Endodermal cell (in vitro differentiated cells): ENCODE measurements at regions not wholly inside any gene's neighbourhood (a gene's known extent, or its start where the extent isn't known, plus 50 kb on each side); places are given as distances from the start of the nearest gene placed in this dataset.

Experiments
- DNase-seq: peaks from one replicate; pipeline ENCODE4 v3.0.0-alpha.2; 2017
- H3K27ac ChIP-seq: 2 replicates; pipeline ENCODE4 v1.5.1; 2013; ENCODE audit warnings: mild to moderate bottlenecking, low read depth, low read length, moderate library complexity
- H3K27me3 ChIP-seq: 2 replicates; pipeline ENCODE4 v1.6.1; 2013; ENCODE audit warnings: mild to moderate bottlenecking, low read length, moderate library complexity; ENCODE audit not compliant: insufficient read depth, control insufficient read depth, poor library complexity, severe bottlenecking
- H3K36me3 ChIP-seq: 2 replicates; pipeline ENCODE4 v1.7.0; 2013; ENCODE audit warnings: mild to moderate bottlenecking, low read length, moderate library complexity; ENCODE audit not compliant: control insufficient read depth, insufficient read depth
- H3K4me1 ChIP-seq: one replicate; pipeline ENCODE4 v1.7.0; 2013; ENCODE audit warnings: low read length; ENCODE audit not compliant: control insufficient read depth, insufficient read depth
- H3K4me3 ChIP-seq: 2 replicates; pipeline ENCODE4 v1.5.1; 2013; ENCODE audit warnings: mild to moderate bottlenecking, low read length, moderate library complexity
- H3K9ac ChIP-seq: 2 replicates; pipeline ENCODE4 v1.6.1; 2013; ENCODE audit warnings: mild to moderate bottlenecking, low read length, moderate library complexity; ENCODE audit not compliant: poor library complexity, severe bottlenecking; ENCODE audit errors: extremely low read depth
- H3K9me3 ChIP-seq: 2 replicates; pipeline ENCODE4 v1.6.1; 2013; ENCODE audit warnings: mild to moderate bottlenecking, low read length, moderate library complexity; ENCODE audit not compliant: control insufficient read depth
- H3K27ac Mint-ChIP-seq: 2 replicates; pipeline ENCODE4 v1.8.0; 2020; ENCODE audit warnings: mixed read lengths
- H3K27me3 Mint-ChIP-seq: 2 replicates; pipeline ENCODE4 v1.8.0; 2021; ENCODE audit warnings: mild to moderate bottlenecking, mixed read lengths; ENCODE audit not compliant: insufficient read depth
- H3K36me3 Mint-ChIP-seq: 2 replicates; pipeline ENCODE4 v1.8.0; 2020; ENCODE audit warnings: low read depth, mixed read lengths
- H3K4me1 Mint-ChIP-seq: 2 replicates; pipeline ENCODE4 v1.8.0; 2020; ENCODE audit warnings: mixed read lengths
- H3K4me3 Mint-ChIP-seq: 2 replicates; pipeline ENCODE4 v1.8.0; 2020; ENCODE audit warnings: mild to moderate bottlenecking, moderate library complexity, mixed read lengths
- H3K9me3 Mint-ChIP-seq: 2 replicates; pipeline ENCODE4 v1.8.0; 2020; ENCODE audit warnings: mild to moderate bottlenecking, mixed read lengths
- CTCF ChIP-seq: fragments of 200-600 bp; sonication (generic); conservative IDR thresholded peaks from 2 replicates; pipeline ENCODE4 v1.5.0; 2021; ENCODE audit warnings: antibody characterized with exemption, mild to moderate bottlenecking
- WGBS, 2 experiments: methylation state at CpG; one replicate each; pipeline versions ENCODE4 v1.1.5 to v1.1.7; 2013; ENCODE audit warnings: missing lambda C conversion rate in 2 of 2, mixed read lengths in 1 of 2; ENCODE audit not compliant: insufficient coverage in 1 of 2, insufficient read length in 1 of 2; 5-methylcytosine and 5-hydroxymethylcytosine counted together

- H3K4me1 Mint-ChIP-seq, result no peaks in the 10 kb centered on the region
- H3K9me3 Mint-ChIP-seq, result no peaks in the 10 kb centered on the region
- Histone ChIP-seq H3K9me3 (no peaks in the 10 kb centered on the region), H3K4me1 (no peaks in the 10 kb centered on the region), H3K4me3 (no peak overlapping the region), H3K27ac (no peak overlapping the region), H3K36me3 (no peaks in the 10 kb centered on the region), H3K27me3 (no peaks in the 10 kb centered on the region), H3K9ac (no peak overlapping the region)
- no peak for DNase-seq
- no peak overlapping the region for H3K4me3 Mint-ChIP-seq
- peaks cover 9% of the 10 kb centered on the region for H3K27me3 Mint-ChIP-seq
- H3K27ac Mint-ChIP-seq, result no peak overlapping the region
- 92 to 95% methylated on average over 17 of the region's 17 CpGs for WGBS, 2 experiments
- H3K36me3 Mint-ChIP-seq, result no peaks in the 10 kb centered on the region
- TF ChIP-seq CTCF, result no peak
Observed at GRCh38 chr19:31502536-31503170, 153.4 kb upstream of the TSHZ3 start.

GRCh38 chr19:31503211-31503610 is 154.0 kb upstream of the TSHZ3 start:
- H3K4me1 ChIP-seq, result no peaks in the 10 kb centered on the region
- no peak overlapping the region for H3K27ac Mint-ChIP-seq
- H3K4me3 Mint-ChIP-seq, result no peak overlapping the region
- 93 to 94% methylated on average over 9 of the region's 9 CpGs for WGBS, 2 experiments
- H3K9me3 ChIP-seq, result no peaks in the 10 kb centered on the region
- DNase-seq, result no peak
- H3K9me3 Mint-ChIP-seq, result no peaks in the 10 kb centered on the region
- H3K9ac ChIP-seq, result no peak overlapping the region
- H3K27me3 ChIP-seq, result no peaks in the 10 kb centered on the region
- no peaks in the 10 kb centered on the region for H3K36me3 ChIP-seq
- H3K27ac ChIP-seq, result no peak overlapping the region
- H3K27me3 Mint-ChIP-seq, result peaks cover 9% of the 10 kb centered on the region
- no peak overlapping the region for H3K4me3 ChIP-seq
- H3K4me1 Mint-ChIP-seq, result no peaks in the 10 kb centered on the region
- H3K36me3 Mint-ChIP-seq, result no peaks in the 10 kb centered on the region
- TF ChIP-seq CTCF, result no peak

GRCh38 chr19:31504221-31504620 is 155.0 kb upstream of the TSHZ3 start:
- Histone ChIP-seq H3K9ac (no peak overlapping the region), H3K36me3 (no peaks in the 10 kb centered on the region), H3K4me3 (no peak overlapping the region), H3K27ac (no peak overlapping the region), H3K27me3 (no peaks in the 10 kb centered on the region), H3K4me1 (no peaks in the 10 kb centered on the region), H3K9me3 (no peaks in the 10 kb centered on the region)
- no peak for TF ChIP-seq CTCF
- Mint-ChIP-seq H3K4me1 (no peaks in the 10 kb centered on the region), H3K36me3 (no peaks in the 10 kb centered on the region), H3K27ac (no peak overlapping the region), H3K4me3 (no peak overlapping the region), H3K27me3 (peaks cover 9% of the 10 kb centered on the region), H3K9me3 (no peaks in the 10 kb centered on the region)
- no peak for DNase-seq
- 86 to 89% methylated on average over 2 of the region's 2 CpGs for WGBS, 2 experiments
